SIG-M5 treated with dmso at 0.1 percent for 504 hours (cell line): ENCODE measurements at regions not wholly inside any gene's neighbourhood (a gene's known extent, or its start where the extent isn't known, plus 50 kb on each side); places are given as distances from the start of the nearest gene placed in this dataset.
"Not testable (repeated sequence)": the region's sequence is repeated elsewhere in the genome, so short reads cannot be mapped to it uniquely, and the experiment has no call there.

Experiments used
- DNase-seq: peaks from one replicate; lab custom pipeline; 2025; ENCODE audit not compliant: unreplicated experiment; lab: John Stamatoyannopoulos, UW

DNA sequence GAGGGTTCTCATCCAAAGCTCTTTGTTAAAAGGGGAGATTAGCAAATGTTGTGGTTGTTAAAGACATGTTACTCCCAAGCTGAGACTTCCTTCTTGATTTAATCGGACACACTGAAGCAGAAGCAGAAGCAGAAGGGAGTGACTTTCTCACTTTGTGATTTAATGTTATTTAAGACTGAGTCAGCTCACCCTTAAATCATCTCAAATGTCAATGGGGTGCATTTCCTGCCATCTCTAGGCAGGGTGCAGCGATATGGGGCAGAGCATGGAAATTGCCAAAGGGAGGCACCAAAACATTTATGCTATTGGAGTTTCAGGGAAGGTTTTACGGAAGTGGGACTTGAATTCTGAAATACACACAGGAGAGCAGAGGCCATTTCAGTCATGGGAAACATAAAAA is 283.6 kb downstream of the ABCC12 start:
- DNase-seq: no peak

DNA sequence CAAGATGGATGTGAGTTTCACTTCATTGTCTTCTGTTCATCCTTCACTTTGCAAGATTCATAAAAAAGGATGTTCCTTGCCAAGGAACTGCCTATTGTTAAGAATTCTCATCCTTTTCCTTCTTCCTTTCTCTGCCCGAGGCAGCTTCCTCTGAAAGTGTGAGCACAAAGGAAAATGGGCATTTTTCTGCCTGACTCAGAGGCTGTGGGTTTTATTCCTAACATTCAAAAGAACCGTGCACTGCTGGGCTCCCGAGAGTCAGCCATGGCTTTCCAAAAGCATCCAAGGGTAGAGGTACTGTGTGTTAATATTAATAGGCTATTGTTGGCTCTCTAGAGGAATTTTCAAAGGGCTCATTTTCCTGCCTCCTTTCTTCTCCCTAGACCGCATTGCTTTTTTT is 289.4 kb downstream of the ABCC12 start:
- DNase-seq: no peak

DNA sequence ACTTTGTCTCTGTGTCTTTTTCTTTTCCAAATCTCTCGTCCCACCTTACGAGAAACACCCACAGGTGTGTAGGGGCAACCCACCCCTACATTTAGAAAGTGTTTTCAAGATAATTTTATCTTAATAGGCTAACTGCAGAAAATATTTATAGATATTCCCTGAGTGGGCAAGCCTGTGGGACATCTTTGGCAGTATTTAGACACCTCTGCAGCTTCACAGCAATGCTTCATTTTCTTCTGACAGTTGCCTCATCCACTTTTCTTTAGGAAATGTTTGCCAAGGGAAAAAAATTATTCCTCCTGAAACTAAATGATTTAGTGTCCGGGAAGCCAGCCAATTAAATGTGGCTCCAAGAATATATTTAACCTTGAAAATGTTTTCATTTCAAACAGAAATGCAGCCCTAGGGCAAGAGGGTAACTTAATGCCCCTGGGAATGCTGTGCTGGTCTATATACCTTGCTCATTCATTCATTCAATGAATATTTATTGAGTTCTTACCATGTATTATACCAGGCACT is 290.4 kb downstream of the ABCC12 start:
- DNase-seq: no peak

DNA sequence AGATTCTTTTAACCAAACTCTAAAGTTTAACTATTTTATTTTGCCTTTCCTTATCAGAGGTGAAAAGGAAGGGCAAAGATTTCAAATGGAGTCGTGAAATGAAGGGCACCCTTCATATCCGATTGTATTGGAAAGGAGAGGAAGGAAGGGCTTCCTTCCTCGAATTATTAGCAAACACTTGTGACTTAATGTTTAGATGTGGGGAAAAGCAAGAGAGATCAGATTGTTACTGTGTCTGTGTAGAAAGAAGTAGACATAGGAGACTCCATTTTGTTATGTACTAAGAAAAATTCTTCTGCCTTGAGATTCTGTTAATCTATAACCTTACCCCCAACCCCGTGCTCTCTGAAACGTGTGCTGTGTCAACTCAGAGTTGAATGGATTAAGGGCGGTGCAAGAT is 291.5 kb downstream of the ABCC12 start:
- DNase-seq: not testable (repeated sequence)

DNA sequence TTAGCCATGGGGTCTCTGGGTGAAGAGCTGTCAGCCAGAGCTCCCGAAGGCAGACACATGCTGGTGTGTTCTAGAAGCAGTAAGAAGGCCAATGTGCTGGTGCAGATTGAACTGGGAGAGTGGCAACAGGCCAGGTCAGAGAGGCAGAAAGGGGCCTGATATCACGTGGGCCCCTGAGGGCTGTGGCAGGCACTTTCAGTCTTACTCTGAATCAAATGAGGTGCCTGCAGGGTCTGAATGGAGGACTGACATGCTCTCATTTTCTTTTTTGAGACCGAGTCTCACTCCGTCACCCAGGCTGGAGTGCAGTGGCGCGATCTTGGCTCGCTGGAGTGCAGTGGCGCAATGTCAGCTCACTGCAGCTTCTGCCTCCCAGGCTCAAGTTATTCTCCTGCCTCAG is 293.8 kb downstream of the ABCC12 start:
- no peak for DNase-seq

DNA sequence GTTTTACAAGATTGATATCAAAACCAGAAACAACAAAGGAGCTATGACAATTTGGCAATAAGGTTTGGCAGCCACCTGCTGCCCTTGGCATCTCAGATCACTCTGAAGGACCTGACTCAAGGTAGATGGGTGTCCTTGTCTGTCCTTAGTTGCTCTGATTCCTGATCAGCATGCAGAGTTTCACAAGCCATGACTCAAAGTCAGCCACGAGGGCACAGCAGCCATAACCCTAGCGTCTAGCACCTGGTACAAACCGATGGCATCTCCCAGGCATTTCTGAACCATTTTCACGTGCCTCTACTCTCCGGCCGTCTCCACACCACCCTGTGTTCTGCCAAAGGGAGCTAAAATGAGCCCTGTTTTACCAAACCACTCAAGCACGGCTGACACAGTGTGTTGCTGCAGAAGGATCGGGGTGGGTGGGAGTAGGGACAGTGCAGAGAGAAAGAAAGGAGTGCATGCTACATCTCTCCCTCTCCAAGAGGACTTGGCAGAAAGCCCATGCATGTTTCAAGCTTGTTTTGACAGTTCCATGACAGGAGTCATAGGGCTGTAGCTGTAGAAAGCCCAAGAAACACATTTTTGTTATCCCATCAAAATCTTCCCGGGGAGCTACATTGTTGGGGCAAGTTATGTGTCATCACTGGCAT is 297.3 kb downstream of the ABCC12 start:
- DNase-seq: no peak

DNA sequence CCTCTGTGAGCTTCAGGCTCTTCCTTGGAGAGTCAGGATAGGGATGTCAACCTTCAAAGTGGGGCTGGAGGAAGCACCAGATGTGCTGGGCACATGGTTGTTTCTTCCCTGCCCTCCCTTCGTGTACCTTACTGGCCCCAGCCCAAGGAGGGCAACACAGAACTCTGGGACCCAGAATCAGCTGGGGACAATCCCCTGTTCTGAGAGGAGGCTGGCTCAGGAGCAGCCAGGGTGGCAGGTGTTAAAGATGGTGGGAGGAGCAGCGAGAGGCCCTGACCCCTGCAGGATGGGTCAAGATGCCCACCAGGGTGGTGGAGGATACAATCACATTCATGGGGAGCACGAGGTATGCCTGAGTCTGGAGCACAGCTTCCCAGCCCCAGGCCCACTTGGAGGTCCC is 300.4 kb downstream of the ABCC12 start:
- no peak for DNase-seq

- no peak for DNase-seq
These were observed 301.1 kb downstream of the ABCC12 start for GRCh38 chr16:47854737-47855136.

- DNase-seq: no peak
These were observed 302.8 kb downstream of the ABCC12 start for GRCh38 chr16:47852991-47853390.

GRCh38 chr16:47851146-47851545 is 304.6 kb downstream of the ABCC12 start:
- DNase-seq: no peak

DNA sequence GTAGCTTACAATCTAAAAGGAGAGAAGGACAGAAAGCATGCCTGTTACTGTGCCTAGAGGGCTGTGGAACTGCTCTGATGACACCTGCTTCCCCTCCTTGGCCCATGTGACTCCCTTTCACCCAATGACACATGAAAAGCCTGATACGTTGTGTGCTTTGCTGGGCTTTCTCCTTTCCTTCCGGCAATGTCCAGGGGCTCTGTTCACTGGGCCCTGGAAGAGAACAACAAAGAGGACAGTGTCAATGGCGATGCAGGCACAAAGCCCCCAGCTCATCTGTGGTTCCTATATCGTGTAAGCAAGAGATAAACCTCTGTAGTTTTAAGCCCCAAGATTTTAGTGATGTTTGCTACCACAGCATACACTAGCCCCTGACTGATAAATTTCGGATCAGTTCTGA is 306.1 kb downstream of the ABCC12 start:
- no peak for DNase-seq

GRCh38 chr16:47848421-47849109 is 307.2 kb downstream of the ABCC12 start:
- no peak for DNase-seq

DNA sequence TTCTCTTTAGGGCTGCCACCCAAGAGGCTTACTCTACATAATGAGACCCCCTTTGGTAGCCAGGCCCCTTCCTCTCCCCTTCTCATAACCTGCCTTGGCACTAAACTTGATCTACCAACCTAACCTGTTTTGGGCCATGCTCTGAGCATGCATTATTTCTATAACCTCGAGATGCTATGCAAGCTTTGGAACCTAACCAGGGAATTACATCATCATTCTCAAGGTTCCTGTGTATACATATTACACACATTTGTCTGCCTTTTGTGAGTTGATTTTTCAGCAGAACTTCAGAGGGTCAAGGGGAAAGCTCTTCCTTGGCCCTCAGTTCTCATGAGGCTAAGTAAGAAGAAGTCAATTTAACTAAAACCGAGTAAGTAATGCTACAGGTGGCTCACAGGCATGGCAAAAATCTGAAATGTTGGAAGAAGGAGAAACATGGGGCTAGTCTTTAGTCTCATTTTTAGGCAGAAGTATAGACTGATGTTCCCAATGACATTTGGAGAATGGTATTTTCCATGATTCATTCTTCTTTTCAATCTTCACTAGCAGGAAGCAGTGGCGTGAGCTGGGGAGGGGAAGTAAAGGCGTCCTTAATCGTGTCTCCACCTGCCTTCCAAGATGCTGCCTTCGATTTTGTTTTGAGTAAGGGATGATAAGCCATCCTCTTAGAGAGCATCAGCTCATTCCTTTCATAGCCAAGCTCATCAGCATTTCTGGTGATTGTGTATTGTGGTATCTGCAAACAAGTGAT is 308.4 kb downstream of the ABCC12 start:
- DNase-seq: no peak

DNA sequence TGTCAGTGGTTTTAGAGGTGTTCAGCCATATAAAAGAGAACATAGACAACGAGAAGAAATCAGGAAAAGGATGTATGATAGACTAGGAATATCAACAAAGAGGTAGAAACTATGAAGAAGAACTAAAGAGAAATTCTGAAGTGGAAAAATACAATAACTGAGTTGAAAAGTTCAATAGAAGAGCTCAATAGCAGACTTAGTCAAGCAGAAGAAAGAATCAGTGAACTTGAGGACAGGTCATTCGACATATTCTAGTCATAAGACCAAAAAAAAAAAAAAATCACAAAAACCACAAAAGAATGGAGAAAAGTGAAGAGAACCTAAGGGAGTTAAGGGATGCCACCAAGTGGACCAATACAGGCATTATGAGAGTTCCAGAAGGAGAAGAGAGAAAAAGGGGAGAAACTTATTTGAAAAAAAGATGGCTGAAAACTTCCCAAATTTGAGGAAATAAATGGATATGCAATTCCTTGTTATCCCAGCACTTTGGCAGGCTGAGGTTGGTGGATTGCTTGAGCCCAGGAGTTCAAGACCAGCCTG is 321.2 kb downstream of the ABCC12 start:
- DNase-seq: no peak

DNA sequence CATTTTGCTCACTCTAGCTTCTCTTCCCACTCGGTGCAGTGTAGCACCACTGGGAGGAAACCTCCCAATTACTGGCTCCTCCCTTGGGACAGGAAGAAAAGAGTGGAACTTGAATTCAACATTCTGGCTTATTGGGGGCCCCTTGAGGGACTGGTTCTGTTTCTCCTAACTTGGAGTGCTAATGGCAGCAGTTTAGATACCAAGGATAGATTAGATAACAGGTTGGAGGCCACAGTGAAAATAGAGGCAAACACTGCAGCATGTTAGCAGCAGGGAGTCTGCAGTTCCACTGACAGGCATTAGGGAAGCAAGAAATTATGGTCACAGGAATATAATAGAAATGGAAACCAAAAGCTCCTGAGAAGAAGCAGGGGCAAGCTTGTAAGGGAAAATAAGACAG is 322.0 kb downstream of the ABCC12 start:
- no peak for DNase-seq

GRCh38 chr16:47829850-47830600 is 325.8 kb downstream of the ABCC12 start:
- DNase-seq: no peak

GRCh38 chr16:47826070-47826469 is 329.7 kb downstream of the ABCC12 start:
- no peak for DNase-seq

GRCh38 chr16:47817048-47817447 is 338.7 kb downstream of the ABCC12 start:
- no peak for DNase-seq

GRCh38 chr16:47816511-47816910 is 339.3 kb downstream of the ABCC12 start:
- DNase-seq: no peak

DNA sequence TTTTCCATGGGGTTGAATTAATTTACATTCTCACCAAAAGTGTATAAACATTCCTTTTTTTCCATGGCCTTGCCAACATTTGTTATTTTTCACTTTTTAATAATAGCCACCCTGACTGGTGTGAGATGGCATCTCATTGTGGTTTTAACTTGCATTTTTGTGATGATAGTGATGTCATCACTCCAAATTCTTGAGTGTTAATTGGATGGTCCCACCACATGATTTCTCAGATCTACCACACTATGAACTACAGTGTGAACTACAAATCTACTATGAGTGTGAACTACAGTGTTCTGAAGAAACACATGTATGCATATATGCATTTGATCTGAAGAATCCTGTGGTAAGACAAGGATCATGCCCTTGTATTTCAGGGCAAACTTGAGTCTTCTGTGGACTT is 340.1 kb downstream of the ABCC12 start:
- DNase-seq: no peak

DNA sequence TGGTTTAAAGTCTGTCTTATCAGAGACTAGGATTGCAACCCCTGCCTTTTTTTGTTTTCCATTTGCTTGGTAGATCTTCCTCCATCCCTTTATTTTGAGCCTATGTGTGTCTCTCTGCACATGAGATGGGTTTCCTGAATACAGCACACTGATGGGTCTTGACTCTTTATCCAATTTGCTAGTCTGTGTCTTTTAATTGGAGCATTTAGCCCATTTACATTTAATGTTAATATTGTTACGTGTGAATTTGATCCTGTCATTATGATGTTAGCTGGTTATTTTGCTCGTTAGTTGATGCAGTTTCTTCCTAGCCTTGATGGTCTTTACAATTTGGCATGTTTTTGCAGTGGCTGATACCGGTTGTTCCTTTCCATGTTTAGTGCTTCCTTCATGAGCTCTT is 344.0 kb downstream of the ABCC12 start:
- not testable (repeated sequence) for DNase-seq
